ENCODE measurements at regions not wholly inside any gene's neighbourhood (a gene's known extent, or its start where the extent isn't known, plus 50 kb on each side); places are given as distances from the start of the nearest gene placed in this dataset.

DNA sequence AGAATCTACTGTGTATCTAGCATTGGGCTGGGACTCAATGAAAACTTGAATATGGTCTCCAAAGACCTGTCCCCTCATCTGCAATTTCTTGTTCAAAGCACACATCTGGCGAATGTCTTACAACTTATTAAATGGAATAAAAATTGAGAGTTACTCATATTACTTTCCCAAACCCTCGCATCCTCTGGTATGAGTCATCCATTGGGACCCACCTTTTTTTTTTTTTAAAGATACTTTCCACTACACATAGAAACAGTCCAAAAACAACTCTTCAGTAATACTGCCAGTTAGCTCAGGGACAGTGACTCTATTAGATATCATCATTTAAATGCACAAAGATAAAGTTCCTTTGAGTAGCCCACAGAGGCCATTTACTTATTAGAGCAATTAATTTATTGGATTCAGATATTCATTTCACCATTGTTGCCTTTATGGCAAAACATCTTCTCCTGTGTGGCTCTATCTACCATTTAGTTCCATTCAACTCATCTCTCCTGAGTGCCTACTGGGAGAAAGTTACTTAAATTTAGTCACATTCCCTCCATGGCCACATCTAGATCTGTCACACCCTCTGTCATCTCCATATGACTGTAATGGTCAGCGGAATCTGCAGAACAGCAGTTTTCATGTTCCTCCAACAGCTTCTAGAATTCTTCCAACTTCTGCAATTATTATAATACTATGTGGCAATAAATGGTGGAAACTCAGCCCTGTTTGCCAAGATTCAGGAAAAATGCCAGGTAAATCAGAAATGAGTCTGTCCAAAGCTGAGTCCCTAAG, 77.9 kb upstream of the ARHGEF3 start:
- DNase-seq (no peak), ATAC-seq (no peak)
- Histone ChIP-seq H3K4me3 (no peak overlapping the region), H3K4me1 (no peaks in the 10 kb centered on the region), H3K36me3 (ENCODE audit: insufficient read depth in 1 of 2, low read depth in 1 of 2) (no peaks in the 10 kb centered on the region), H3K9me3 (no peaks in the 10 kb centered on the region), H3K27ac (no peak overlapping the region), H3K27me3 (ENCODE audit: insufficient read depth in 3 of 3, low read length in 2 of 3) (no peaks in the 10 kb centered on the region)
- TF ChIP-seq, protein P1, sequence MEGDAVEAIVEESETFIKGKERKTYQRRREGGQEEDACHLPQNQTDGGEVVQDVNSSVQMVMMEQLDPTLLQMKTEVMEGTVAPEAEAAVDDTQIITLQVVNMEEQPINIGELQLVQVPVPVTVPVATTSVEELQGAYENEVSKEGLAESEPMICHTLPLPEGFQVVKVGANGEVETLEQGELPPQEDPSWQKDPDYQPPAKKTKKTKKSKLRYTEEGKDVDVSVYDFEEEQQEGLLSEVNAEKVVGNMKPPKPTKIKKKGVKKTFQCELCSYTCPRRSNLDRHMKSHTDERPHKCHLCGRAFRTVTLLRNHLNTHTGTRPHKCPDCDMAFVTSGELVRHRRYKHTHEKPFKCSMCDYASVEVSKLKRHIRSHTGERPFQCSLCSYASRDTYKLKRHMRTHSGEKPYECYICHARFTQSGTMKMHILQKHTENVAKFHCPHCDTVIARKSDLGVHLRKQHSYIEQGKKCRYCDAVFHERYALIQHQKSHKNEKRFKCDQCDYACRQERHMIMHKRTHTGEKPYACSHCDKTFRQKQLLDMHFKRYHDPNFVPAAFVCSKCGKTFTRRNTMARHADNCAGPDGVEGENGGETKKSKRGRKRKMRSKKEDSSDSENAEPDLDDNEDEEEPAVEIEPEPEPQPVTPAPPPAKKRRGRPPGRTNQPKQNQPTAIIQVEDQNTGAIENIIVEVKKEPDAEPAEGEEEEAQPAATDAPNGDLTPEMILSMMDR (IDR thresholded peaks at IDR 0.05), result no peak
- 38 to 69% (median 38%) methylated on average over 3 of the region's 3 CpGs for WGBS, 3 donors
- intact Hi-C loops (cut with DNase I), result no loop called here

DNA sequence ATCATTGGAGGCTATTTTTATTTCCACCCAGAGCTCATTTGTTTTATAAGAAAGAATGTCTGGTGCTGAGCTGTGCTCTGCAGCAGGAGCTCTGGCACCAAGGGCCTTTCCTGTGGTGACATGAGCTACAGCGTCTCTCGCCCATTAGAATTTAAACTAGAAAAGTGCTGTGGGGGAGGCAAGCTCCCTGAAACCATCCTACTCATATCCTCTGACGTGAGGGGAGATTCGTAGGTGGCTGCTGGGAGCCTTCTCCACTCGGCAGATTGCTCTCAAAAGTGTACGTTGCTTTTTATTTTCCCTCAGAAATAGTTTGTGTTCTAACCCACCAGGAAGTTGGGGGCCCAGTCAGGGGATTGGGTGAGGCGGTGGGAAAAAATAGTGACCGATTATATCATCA, 76.3 kb upstream of the ARHGEF3 start:
- Histone ChIP-seq H3K4me1 (no peaks in the 10 kb centered on the region), H3K27ac (no peak overlapping the region), H3K9me3 (no peaks in the 10 kb centered on the region), H3K36me3 (ENCODE audit: insufficient read depth in 1 of 2, low read depth in 1 of 2) (no peaks in the 10 kb centered on the region), H3K4me3 (no peak overlapping the region), H3K27me3 (ENCODE audit: insufficient read depth in 3 of 3, low read length in 2 of 3) (no peaks in the 10 kb centered on the region)
- DNase-seq (no peak), ATAC-seq (no peak)
- TF ChIP-seq, protein P1 (IDR thresholded peaks at IDR 0.05), result no peak
- WGBS, 3 donors, result 65 to 75% (median 67%) methylated on average over 8 of the region's 8 CpGs
- intact Hi-C loops (cut with DNase I), result no loop called here

DNA sequence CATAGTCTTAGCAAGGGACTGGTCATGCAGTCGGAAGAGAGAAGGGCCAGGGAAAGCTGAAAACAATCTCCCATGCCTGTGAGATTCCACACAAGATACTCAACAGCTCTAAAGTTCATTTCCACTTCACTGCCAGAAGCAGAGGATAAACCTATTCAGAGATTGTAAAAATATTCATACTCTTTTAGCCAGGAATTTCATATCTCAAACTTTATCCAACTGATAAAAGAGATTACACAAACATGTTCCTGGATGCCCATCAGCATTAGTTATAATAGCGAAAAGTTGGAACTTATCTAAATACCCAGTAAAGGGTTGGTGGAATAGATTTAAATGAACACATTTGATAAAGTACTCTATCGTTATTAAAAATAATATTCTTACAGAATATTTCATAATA, 75.2 kb upstream of the ARHGEF3 start:
- DNase-seq (no peak), ATAC-seq (no peak)
- no peaks in the 10 kb centered on the region for H3K4me1 ChIP-seq
- no peak overlapping the region for H3K4me3 ChIP-seq
- no peaks in the 10 kb centered on the region for H3K9me3 ChIP-seq
- intact Hi-C loops (cut with DNase I), result no loop called here
- no peaks in the 10 kb centered on the region for H3K36me3 ChIP-seq (ENCODE audit: insufficient read depth in 1 of 2, low read depth in 1 of 2)
- H3K27ac ChIP-seq, result no peak overlapping the region
- 64 to 94% (median 64%) methylated on average over 2 to 3 of the region's 3 CpGs for WGBS, 3 donors
- TF ChIP-seq, protein P1 (IDR thresholded peaks at IDR 0.05), result no peak
- no peaks in the 10 kb centered on the region for H3K27me3 ChIP-seq (ENCODE audit: insufficient read depth in 3 of 3, low read length in 2 of 3)

DNA sequence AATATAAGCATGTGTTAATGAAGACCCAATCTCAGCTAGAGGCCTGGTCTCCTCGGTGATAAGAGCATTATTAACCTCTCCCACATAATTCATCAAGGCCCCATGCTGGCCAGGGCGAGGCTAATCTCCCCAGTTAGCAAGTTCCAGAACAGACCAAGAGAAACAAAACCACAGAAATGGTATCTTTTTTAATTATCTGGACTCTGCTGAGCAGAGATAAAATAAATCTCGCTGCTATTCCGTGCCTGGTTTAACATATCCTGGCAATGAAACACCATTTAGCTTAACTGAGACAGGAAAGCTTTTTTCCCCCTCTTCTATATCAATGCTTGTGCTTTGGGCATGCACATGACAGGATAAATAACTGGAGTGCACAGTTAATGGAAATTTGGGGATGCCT, 72.5 kb upstream of the ARHGEF3 start:
- Histone ChIP-seq H3K36me3 (ENCODE audit: insufficient read depth in 1 of 2, low read depth in 1 of 2) (no peaks in the 10 kb centered on the region), H3K27me3 (ENCODE audit: insufficient read depth in 3 of 3, low read length in 2 of 3) (no peaks in the 10 kb centered on the region), H3K4me3 (no peak overlapping the region), H3K4me1 (no peaks in the 10 kb centered on the region), H3K27ac (no peak overlapping the region), H3K9me3 (no peaks in the 10 kb centered on the region)
- DNase-seq, result no peak
- intact Hi-C loops (cut with DNase I), result no loop called here
- TF ChIP-seq, protein P1 (IDR thresholded peaks at IDR 0.05), result no peak
- no peak for ATAC-seq
- WGBS, 3 donors, result 85 to 91% (median 88%) methylated on average over 4 of the region's 4 CpGs

DNA sequence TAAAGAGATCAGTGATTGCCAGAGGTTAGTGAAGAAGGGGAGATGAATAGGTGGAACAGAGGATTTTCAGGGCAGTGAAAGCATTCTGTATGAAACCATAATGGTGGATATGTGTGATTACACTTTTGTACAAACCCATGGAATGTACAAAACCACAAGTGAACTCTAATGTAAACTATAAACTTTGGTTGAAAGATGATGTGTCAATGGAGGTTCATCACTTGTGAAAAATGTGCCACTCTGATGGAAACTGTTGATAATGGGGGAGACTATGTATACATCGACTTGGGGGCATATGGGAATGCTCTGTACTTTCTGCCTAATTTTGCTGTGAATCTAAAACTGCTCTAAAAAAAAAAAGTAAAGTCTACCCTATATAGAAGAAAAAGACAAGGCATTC, 68.7 kb upstream of the ARHGEF3 start:
- ATAC-seq (no peak), DNase-seq (no peak)
- intact Hi-C loops (cut with DNase I), result no loop called here
- no peaks in the 10 kb centered on the region for H3K36me3 ChIP-seq (ENCODE audit: insufficient read depth in 1 of 2, low read depth in 1 of 2)
- 83 to 98% (median 93%) methylated on average over 1 of the region's 1 CpG for WGBS, 3 donors
- H3K27me3 ChIP-seq (ENCODE audit: insufficient read depth in 3 of 3, low read length in 2 of 3), result no peaks in the 10 kb centered on the region
- no peaks in the 10 kb centered on the region for H3K9me3 ChIP-seq
- no peak overlapping the region for H3K27ac ChIP-seq
- no peak overlapping the region for H3K4me3 ChIP-seq
- no peaks in the 10 kb centered on the region for H3K4me1 ChIP-seq
- TF ChIP-seq, protein P1 (IDR thresholded peaks at IDR 0.05), result no peak
